Stimulated activated CD4-positive, alpha-beta T cell treated with anti-CD3 and anti-CD28 coated beads, Interleukin-4, amount 100 ng/mL, for 4 hours (primary cell): ENCODE measurements at regions not wholly inside any gene's neighbourhood (a gene's known extent, or its start where the extent isn't known, plus 50 kb on each side); places are given as distances from the start of the nearest gene placed in this dataset.
"Not testable (repeated sequence)": the region's sequence is repeated elsewhere in the genome, so short reads cannot be mapped to it uniquely, and the experiment has no call there.

Experiments
- DNase-seq, 2 experiments: peaks; one replicate each; pipeline ENCODE4 v3.0.0-alpha.2; 2020

DNA sequence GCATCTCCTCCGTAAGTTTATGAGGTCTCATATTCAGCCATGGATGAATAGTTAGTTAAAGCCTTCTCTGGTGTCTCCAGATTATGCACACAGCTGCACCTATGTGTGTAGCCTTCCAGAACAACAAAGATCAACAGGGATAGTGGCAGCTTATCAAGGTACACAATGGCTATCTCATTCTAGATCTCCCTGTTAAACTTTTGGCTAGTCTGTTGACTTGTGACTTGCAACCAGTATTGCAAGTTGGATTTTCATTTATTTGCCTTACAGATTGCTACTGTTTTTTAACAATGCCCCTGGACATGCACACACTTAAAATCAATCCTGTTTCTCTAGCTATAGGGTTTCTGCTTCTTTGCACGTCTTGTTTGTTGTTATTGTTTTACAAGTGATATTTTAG, 363.2 kb downstream of the OMA1 start:
- DNase-seq, result no peak

DNA sequence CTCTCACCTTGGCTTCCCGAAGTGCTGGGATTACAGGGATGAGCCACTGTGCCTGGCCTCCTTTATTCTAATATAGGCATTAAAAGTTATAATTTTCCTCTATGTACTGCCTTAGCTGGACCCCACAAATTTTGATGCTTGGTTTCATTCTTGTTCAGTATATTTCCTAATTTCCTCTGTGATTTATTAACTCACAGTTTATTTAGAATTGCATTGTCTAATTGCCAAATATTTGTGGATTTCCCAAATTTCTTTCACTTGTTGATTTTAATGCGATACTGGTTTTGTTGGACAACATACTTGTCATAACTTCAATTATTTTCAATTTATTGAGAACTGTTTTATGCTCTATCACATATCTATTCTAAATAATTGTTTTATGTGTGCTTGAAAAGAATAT, 366.0 kb downstream of the OMA1 start:
- DNase-seq, result no peak

- not testable (repeated sequence) for DNase-seq
Observed at GRCh38 chr1:58169160-58169559, 377.4 kb downstream of the OMA1 start.

DNA sequence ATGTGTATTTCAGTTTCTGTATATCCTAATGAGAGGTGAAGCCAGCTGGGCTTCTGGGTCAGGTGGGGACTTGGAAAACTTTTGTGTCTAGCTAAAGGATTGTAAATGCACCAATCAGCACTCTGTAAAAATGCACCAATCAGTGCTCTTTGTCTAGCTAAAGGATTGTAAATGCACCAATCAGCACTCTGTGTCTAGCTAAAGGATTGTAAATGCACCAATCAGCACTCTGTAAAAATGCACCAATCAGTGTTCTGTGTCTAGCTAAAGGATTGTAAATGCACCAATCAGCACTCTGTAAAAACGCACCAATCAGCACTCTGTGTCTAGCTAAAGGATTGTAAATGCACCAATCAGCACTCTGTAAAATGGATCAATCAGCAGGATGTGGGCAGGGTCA, 379.4 kb downstream of the OMA1 start:
- not testable (repeated sequence) for DNase-seq

- no peak for DNase-seq
Observed at GRCh38 chr1:58166417-58166816, 380.1 kb downstream of the OMA1 start.

DNA sequence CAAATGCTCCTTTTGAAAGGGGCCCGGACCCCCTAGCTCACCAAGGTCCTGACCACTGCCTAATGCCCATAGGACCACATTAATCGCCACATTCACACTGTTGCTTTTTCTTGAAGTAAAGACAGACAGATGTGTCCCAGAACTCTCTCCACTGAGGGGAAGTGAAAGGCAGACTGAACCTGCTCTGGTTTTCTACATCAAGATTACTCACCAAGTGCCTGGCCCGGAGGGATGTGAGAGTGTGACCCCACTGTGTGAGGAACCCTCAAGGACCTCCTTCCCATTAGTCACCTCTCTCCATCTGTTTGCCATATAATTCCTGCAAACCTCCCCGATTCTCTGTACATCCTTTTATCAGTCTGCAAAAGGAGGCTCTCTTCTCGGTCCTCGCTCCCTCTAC, 381.5 kb downstream of the OMA1 start:
- DNase-seq, result no peak

GRCh38 chr1:58162952-58163550, 383.5 kb downstream of the OMA1 start:
- DNase-seq, result no peak

DNA sequence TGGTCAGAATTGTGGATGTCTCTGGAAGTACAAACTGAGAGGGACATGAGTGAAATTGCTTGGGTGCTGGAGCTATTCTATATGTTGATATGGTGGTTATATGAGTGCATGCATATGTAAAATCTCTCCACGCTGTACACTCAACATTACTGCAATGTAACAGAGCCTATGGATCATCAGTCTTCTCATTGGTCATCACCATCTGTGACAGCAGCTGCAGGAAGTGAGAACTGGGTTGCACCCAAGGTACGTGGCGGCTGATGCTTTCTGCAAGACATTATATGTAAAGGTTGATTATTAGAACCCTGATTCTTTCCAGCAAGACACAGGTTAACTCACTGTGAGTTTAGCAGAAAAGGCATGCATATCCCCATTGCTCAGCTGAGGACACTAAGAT, 387.1 kb downstream of the OMA1 start:
- no peak for DNase-seq

GRCh38 chr1:58158506-58159433, 387.8 kb downstream of the OMA1 start:
- DNase-seq, result no peak

- no peak for DNase-seq
Observed at GRCh38 chr1:58158016-58158415, 388.5 kb downstream of the OMA1 start.

- DNase-seq, result no peak
Observed at GRCh38 chr1:58157256-58157655, 389.3 kb downstream of the OMA1 start.

- DNase-seq, result no peak
Observed at GRCh38 chr1:58156831-58157230, 389.7 kb downstream of the OMA1 start.

DNA sequence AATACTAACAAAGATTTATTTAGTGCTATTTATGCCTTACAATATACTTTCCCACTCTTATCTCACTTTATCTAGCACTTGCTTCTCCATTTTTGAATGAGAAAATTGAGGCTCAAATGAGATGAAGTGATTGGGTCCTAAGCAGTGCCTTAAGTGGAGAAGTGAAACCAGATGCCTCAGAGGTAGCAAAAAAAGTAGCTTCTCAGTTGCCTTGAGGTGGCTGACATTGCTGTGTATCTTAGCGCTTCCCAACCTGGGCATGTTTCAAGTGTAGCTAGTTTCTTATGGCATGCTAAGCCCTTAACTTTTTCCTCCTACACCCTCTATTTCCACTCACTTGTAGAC, 390.4 kb downstream of the OMA1 start:
- DNase-seq, result no peak

DNA sequence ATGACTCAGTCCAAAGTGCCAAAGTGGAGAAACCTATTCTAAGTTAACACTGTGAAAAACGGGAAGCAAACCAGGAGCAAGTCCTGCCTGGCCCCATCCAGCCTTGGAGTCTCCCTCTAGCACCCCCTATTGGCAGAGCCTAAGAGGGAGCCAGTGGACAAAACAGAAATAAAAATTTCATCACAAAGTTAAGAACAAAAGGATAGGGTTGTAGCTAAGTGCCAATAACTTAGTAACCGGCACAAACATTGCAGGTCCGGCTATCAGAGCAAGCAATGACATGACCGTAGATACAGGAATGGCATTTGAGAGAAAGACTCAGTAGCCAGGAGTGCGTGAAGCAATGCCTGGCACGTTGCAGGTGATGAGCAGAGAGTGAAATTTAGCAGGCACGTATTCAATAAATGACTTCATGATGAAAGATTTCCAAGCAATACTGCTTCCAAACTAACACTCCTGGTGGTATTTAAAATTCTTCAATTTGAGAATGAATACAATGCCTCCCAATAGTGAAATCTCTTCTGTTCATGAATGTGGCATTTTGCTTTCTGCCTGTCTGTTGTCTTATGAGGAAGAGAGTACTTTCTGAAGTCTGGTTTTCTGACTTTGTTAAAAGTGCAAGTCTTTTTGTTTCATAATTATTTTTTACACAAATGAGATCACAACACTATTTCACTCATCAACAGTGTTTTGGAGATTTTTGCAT, 391.0 kb downstream of the OMA1 start:
- no peak for DNase-seq

- DNase-seq, result no peak
Observed at GRCh38 chr1:58154256-58154655, 392.3 kb downstream of the OMA1 start.

DNA sequence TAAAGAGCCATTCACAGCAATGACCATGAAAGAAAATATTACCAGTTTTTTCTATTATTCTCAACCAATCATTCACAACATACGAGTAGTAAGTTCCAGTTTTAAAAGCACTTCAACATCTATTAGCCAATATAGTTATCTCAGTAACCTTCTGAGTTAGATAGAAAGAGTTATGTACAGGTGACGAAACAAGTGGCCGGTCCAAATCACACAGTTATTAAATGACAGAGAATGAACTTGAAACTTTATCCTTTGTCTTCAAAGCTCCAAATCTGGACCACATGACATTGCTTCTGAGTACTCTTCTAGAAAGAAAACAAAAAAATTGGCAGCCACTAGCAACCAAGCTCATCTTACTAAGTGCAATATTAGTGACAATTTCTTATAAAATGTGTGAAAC, 393.8 kb downstream of the OMA1 start:
- DNase-seq, result no peak

GRCh38 chr1:58149271-58149812, 397.2 kb downstream of the OMA1 start:
- DNase-seq, result no peak

GRCh38 chr1:58144698-58145270, 401.7 kb downstream of the OMA1 start:
- DNase-seq, result no peak

GRCh38 chr1:58143972-58144697, 402.4 kb downstream of the OMA1 start:
- no peak for DNase-seq

- DNase-seq, result no peak
Observed at GRCh38 chr1:58136387-58136786, 410.1 kb downstream of the OMA1 start.

DNA sequence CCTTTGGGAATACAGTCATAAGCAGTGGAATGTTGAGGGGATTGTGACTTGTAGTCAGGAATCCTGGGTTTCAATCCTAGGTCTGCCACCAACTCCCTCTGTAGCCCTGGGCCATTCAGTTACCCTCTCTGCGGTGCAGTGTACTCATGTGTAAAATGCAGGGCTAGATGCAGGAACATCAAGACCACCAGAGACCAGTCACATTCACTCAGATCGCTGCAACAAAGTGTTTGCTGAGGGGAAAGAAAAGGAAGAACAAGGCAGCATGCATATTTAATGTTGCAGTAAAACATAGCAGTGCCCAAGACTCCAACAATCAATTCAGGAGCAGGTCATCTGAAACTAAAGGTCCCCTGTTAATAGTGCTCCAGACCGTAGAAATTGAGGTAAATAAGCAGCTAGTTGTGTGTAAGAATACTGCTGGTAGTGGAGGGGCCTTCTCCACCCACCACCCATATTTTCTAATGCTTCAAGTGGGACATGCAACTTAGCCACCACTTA, 410.7 kb downstream of the OMA1 start:
- no peak for DNase-seq

- no peak for DNase-seq
Observed at GRCh38 chr1:58133562-58133961, 413.0 kb downstream of the OMA1 start.
